ENCODE measurements at regions not wholly inside any gene's neighbourhood (a gene's known extent, or its start where the extent isn't known, plus 50 kb on each side); places are given as distances from the start of the nearest gene placed in this dataset.

DNA sequence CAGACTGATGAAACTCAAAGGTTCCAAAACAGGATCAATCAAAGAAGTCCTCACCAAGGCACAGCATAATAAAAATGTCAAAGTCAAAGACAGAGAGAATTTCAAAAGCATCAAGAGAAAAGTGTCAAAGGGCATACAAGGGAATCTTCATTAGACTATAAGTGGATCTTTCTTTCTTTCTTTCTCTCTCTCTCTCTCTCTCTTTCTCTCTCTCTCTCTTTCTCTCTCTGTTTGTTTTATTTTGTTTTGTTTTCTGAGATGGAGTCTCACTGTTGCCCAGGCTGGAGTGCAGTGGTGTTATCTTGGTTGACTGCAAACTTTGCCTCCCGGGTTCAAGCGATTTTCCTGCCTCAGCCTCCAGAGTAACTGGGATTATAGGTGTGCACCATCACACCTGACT, 148.3 kb upstream of the CD180 start:
- Mint-ChIP-seq H3K27ac (no peak overlapping the region), H3K27me3 (ENCODE audit: insufficient read depth) (peaks cover 2% of the 10 kb centered on the region; the same call in 1 of the 2 replicates), H3K4me3 (no peak overlapping the region), H3K9me3 (peaks cover 7% of the 10 kb centered on the region; the same call in 1 of the 2 replicates), H3K4me1 (ENCODE audit: low read depth) (no peaks in the 10 kb centered on the region), H3K36me3 (ENCODE audit: low read depth) (no peaks in the 10 kb centered on the region)
- TF ChIP-seq, protein P1, sequence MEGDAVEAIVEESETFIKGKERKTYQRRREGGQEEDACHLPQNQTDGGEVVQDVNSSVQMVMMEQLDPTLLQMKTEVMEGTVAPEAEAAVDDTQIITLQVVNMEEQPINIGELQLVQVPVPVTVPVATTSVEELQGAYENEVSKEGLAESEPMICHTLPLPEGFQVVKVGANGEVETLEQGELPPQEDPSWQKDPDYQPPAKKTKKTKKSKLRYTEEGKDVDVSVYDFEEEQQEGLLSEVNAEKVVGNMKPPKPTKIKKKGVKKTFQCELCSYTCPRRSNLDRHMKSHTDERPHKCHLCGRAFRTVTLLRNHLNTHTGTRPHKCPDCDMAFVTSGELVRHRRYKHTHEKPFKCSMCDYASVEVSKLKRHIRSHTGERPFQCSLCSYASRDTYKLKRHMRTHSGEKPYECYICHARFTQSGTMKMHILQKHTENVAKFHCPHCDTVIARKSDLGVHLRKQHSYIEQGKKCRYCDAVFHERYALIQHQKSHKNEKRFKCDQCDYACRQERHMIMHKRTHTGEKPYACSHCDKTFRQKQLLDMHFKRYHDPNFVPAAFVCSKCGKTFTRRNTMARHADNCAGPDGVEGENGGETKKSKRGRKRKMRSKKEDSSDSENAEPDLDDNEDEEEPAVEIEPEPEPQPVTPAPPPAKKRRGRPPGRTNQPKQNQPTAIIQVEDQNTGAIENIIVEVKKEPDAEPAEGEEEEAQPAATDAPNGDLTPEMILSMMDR (IDR thresholded peaks at IDR 0.05), result no peak
- no peak for DNase-seq

DNA sequence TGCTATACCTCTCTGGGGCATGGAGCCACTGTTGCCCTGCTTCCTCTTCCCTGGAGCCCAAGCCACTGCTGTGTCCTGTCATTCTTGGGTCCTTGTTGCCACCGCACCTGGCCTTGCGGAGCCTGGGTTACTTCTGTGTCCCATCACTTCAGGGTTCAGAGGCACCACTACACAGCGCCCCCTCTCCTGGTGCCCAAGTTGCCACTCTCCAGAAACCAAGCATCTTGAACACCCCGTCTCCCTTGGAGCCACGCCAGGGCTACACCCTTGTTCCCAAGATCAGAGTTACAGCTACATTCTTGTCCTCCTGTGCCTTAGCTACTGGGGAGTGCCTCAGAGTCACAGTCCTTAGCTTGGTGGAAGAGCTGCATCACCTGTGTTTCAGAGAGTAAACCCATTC, 147.2 kb upstream of the CD180 start:
- no peaks in the 10 kb centered on the region for H3K36me3 Mint-ChIP-seq (ENCODE audit: low read depth)
- TF ChIP-seq, protein P1 (IDR thresholded peaks at IDR 0.05), result no peak

DNA sequence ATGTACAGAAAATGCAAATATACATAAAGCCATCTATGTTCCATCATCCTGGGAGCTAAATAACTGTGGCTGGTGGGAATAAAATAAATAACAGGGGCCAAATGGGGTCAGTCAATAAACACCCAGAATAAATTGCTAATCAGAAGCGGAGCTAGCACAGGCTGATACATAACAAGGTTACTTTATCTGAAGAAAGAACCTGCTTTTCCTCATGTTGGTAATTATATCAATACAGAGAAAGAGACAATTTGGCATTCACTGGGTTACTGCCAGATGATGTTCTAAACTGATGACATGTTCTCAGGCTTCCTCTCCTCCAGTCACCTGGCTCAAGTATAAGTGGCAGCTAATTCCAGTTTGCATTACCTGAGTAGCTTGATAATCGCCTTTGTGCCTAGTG, 144.9 kb upstream of the CD180 start:
- H3K27ac Mint-ChIP-seq, result no peak overlapping the region
- no peak overlapping the region for H3K4me3 Mint-ChIP-seq
- H3K9me3 Mint-ChIP-seq, result peaks cover 7% of the 10 kb centered on the region; the same call in 1 of the 2 replicates
- no peaks in the 10 kb centered on the region for H3K36me3 Mint-ChIP-seq (ENCODE audit: low read depth)
- no peak for DNase-seq
- no peaks in the 10 kb centered on the region for H3K4me1 Mint-ChIP-seq (ENCODE audit: low read depth)
- peaks cover 6% of the 10 kb centered on the region for H3K27me3 Mint-ChIP-seq (ENCODE audit: insufficient read depth)
- TF ChIP-seq, protein P1 (IDR thresholded peaks at IDR 0.05), result no peak

More for the DNA sequence above, 147.2 kb upstream of the CD180 start:
- no peaks in the 10 kb centered on the region for H3K4me1 Mint-ChIP-seq (ENCODE audit: low read depth)
- H3K27me3 Mint-ChIP-seq (ENCODE audit: insufficient read depth), result peaks cover 6% of the 10 kb centered on the region
- no peak overlapping the region for H3K27ac Mint-ChIP-seq
- peaks cover 7% of the 10 kb centered on the region; the same call in 1 of the 2 replicates for H3K9me3 Mint-ChIP-seq
- H3K4me3 Mint-ChIP-seq, result no peak overlapping the region
- no peak for DNase-seq

DNA sequence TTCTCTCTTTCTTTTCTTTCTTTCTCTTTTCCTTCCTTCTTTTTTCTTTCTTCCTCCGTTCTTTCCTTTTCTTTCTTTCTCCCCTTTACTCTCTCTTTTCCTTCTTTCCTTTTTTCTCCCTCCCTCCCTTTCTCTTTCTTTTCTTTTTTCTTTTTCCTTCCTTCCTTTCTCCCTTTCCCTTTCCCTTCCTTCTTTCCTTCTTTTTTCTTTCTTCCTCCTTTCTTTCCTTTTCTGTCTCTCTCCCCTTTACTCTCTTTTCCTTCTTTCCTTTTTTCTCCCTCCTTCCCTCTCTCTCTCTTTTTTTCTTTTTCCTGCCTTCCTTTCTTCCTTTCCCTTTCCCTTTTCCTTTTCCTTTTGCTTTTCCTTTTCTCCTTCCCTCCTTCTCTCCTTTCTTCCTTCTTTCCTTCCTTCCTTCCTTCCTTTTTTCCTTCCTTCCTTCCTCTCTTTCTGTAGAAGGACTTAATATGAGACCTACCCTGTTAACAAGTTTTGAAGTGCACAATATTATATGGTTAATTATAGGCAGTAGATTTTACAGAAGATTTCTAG, 142.7 kb upstream of the CD180 start:
- peaks cover 6% of the 10 kb centered on the region for H3K27me3 Mint-ChIP-seq (ENCODE audit: insufficient read depth)
- H3K4me1 Mint-ChIP-seq (ENCODE audit: low read depth), result no peaks in the 10 kb centered on the region
- no peak overlapping the region for H3K27ac Mint-ChIP-seq
- no peak for DNase-seq
- H3K4me3 Mint-ChIP-seq, result no peak overlapping the region
- H3K9me3 Mint-ChIP-seq, result peaks cover 4% of the 10 kb centered on the region; the same call in 1 of the 2 replicates
- no peaks in the 10 kb centered on the region for H3K36me3 Mint-ChIP-seq (ENCODE audit: low read depth)
- TF ChIP-seq, protein P1 (IDR thresholded peaks at IDR 0.05), result no peak

DNA sequence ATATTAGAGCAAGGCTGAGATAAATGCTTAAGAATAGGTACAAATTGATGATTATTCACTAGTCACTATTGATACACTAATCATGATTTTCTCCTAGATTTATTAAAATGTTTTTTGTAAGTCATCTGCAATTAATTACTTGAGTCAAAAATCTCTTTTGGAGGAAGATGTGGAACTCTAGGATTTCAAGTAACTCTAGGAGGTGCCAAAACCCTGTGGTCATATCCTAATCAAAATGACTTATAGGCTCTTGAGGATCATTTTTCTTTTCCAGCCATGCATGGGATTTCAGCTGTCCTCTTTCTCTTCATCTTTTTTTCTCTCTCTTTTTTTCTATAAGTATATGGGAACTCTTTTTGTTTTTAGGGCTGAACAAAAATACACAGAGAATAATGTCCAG, 141.8 kb upstream of the CD180 start:
- TF ChIP-seq, protein P1 (IDR thresholded peaks at IDR 0.05), result no peak
- Mint-ChIP-seq H3K27me3 (ENCODE audit: insufficient read depth) (peaks cover 6% of the 10 kb centered on the region), H3K9me3 (no peaks in the 10 kb centered on the region), H3K27ac (no peak overlapping the region), H3K36me3 (ENCODE audit: low read depth) (no peaks in the 10 kb centered on the region), H3K4me1 (ENCODE audit: low read depth) (no peaks in the 10 kb centered on the region), H3K4me3 (no peak overlapping the region)
- DNase-seq, result no peak

All from HFFc6 (cell line).